GM19023 (cell line): ENCODE measurements at regions not wholly inside any gene's neighbourhood (a gene's known extent, or its start where the extent isn't known, plus 50 kb on each side); places are given as distances from the start of the nearest gene placed in this dataset.

ENCODE experiments used
- ATAC-seq: cut with Tn5 transposase; IDR thresholded peaks from one replicate; pipeline ENCODE4 v1.9.1; 2021; ENCODE audit warnings: mild to moderate bottlenecking, moderate library complexity; ENCODE audit not compliant: unreplicated experiment

DNA sequence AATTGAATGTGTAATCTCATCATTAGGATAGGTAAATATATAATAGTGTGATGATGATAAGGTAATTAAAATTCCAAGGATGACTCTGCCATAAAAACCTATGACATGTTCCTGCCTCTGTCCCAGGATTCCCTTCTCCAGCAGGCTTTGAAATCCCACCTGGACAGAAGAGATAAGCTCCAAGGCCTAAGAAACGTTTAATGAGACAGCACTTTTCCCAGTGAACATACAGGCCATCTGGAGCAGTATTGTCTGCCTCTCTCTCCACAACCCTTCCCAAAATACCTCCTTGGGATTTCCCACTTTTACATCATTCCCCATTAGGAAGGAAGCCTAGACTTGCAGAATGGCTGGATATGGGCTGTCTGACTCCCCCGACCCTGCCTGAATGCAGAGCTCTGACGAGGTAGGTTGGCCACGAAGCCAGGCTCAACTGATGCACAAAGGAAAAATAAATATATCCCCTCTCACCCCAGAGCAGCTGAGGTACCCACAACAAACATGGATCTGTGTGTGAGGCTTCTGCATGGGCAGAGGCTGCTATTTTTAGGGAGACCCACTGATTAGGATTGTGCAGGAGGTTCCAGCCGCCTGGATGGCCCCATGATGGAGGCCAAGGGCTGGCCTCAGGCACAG, 71.0 kb downstream of the TMPRSS5 start:
- ATAC-seq, result no peak

DNA sequence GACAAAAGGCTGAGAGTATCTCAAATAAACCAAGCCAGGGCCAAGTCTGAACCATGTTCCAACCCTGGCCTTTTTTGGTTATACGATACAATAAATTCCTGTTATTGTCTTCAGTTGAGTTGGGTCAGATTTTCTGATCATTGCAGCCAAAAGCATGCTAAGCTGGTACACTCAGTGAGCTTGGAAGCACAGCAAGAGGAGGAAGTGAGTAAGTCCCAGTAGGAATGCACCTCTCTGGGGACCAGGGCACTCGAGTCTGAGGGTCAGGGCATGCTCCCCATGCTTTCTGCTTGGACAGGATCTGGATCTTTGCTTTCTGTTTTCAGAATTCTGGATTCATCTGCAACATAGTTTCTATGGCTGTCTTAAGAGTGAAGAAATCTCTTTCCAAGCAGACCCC, 73.1 kb downstream of the TMPRSS5 start:
- no peak for ATAC-seq

DNA sequence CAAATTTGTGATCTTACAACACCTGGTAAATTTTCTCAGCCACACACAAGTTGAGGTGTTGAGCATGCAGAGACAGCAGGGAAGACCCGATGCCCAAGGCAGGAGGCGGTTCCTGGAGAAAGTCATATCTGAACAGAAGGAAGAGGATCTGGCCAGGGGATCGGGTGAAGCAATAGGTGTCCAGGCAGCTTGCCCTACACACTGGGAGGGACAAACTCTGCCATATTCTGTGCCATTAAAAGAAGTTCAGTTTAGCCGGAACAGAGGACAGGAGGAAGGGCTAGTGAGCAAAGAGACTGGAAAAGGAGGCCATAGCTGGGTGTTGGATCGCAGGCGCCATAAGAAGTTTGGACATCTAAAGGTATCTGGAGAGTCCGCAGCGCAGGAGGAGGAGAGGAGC, 76.5 kb downstream of the TMPRSS5 start:
- no peak for ATAC-seq

DNA sequence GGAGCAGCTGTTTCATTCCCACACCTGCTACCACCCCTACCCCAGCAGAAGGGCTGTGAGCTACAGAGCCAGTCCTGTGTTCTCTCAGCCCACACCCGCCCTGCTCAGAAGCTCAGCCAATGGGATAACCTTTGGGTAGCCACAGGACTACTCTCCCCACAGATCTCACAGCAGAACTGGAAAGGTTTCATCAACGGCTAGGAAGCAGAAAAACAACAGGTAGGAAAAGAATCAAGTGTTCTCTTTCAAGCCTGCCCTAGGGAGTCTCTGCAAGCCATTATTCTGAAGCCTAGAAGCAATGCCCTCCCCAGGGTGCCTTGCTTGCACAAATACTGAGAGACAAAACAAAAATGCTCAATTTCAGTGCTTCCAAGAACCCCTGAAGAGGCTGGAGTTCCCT, 77.2 kb downstream of the TMPRSS5 start:
- no peak for ATAC-seq

DNA sequence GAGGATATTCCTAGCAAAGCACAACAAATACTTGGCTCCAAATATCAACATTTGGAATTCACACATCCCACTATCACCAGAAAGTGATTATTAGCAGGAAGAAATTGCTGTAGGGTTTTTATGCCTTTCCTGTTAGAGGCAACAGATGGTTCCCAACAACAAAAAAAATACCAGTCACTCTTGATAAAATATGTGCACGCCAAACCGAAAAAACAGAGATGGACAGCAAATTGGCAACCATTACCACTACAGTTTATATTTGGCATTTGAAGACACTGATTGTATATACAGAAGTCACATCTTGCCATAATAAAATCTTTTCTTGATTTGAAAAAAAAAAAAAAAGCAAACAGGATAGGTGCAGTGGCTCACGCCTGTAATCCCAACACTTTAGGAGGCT, 78.2 kb downstream of the TMPRSS5 start:
- no peak for ATAC-seq

DNA sequence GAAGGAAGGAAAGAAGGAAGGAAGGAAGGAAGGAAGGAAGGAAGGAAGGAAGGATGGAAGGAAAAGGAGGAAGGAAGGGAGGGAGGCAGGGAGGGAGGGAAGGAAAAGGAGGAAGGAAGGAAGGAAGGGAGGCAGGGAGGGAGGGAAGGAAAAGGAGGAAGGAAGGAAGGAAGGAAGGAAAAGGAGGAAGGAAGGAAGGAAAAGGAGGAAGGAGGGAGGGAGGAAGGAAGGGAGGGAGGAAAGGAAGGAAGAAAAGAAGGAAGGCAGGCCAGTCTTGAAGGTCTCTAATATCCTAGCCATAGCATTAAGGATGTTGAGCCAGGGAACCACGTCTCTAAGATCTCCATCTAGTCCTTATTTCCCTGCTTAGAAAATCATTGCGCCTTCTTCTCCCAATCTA, 78.8 kb downstream of the TMPRSS5 start:
- ATAC-seq, result no peak

DNA sequence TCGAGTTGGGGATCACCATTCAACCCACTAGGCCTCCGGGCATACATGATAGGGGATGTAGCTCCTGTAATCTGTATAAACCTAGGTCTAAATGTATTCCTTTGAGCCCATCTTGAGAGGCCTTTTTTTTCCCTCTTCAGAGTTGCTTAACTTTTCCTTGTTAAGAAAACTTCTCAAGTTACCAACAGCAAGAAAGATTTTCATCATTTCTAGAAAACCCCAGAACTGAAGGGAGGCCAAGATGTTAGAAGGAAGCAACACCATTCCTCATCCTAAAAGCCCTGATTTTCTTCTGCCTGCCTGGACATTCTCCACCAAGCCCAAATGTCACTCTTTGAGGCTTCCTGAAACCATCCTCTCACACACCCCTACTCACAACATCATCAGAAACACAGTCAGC, 79.4 kb downstream of the TMPRSS5 start:
- no peak for ATAC-seq

DNA sequence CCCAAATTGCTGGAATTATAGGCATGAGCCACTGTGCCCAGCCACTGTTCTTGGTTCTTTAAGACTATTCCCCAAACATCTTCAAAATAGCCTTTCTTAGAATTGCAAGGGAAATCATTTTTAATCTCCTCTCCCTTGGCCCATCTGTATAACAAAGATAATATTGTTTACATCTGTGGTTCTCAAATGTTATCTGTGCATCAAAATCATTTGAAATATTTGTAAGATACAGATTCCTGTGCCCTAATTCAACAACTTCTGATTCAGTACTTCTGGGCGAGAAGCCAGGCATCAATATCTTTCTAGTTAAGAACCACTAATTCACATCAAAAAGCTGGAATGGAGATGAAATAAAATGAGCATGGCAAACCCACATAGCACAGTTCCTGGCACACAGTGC, 83.0 kb downstream of the TMPRSS5 start:
- no peak for ATAC-seq

DNA sequence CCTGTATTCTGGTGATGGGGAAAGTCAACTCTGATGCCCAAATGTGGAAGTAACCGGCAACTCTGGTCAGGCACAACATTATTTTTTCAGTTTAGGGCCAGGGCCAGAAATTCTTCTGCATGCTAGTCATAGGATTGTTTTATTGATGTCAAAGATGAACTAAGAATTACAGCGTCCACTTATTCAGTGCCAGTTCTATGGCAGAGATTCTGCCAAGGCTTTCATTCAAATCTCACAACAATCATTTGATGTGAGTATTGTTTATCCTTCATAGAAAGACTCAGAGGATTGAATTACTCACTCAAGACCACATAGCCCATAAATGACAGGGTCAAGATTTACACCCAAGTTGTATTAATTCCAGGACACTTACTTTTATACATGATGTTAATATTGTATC, 87.7 kb downstream of the TMPRSS5 start:
- ATAC-seq, result no peak

DNA sequence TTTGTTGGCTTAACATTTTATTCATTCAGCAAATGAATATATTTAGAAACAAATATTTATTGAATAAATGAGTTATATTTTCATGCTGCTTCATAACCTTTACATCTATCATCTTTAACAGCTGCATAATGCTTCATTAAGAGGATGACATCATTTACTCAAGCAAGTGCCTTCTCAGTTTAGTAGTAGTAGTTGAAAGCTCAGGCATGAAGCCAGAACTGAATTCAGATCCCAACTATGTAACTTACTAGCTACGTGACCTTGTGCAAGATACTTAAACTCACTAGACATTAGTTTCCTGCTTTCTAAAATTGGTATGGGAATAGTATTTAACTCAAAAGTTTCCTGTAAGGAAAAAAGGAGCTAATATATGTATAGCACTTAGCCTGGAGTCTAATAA, 90.3 kb downstream of the TMPRSS5 start:
- ATAC-seq, result no peak

DNA sequence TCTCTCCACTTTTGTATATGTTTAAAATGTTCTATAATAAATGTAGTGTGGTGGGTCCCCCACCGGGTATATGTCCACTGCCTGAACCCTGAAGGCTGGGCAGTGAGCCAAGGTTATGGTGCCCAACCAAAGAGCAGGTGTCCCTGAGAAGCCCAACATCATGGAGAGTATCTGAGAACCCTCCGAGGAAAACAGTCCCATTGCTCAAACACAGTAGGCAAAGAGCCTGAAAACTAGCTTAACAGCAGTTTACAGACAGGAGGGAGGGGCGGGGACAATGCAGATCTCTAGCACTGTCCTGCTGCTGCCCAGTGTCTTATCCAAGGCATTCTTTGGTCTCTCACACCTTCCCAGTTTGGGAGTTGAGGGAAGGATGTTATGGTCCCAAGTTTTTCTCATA, 91.0 kb downstream of the TMPRSS5 start:
- ATAC-seq, result no peak

DNA sequence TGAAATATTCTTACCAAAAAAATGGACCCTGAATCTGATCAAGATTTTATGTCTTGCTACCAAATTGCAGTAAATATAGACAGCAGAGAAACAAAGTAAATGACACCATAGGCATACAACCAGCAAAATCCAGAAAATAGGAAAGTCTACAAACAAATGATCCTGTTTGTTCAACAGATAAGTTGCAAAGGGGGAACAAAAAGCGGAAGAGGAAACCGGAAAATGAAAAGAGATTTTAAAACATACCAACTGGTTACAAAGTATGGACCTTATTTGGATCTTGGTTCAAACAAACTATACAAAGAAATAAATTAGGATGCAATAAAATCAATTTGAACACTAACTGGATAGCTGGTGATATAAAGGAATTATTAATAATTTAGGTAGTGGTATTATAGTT, 92.0 kb downstream of the TMPRSS5 start:
- ATAC-seq, result no peak

DNA sequence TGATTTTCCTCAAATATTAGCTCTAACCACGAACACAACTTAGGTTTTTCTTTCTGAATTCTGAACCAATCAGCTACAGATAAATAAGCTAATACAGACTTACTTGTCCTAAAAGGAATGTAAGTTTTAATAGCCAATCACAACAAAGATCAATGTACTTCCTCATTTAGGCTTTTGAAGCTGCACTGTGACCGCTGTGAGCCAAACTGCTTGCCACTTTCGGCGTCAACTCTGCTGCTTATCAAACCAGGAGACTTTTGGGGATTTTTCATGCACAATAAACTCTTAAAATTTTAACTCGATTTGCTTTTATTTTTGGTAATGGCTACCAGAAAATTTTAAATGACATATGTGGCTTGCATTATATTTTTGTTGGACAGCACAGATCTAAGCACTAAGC, 92.5 kb downstream of the TMPRSS5 start:
- ATAC-seq, result no peak

DNA sequence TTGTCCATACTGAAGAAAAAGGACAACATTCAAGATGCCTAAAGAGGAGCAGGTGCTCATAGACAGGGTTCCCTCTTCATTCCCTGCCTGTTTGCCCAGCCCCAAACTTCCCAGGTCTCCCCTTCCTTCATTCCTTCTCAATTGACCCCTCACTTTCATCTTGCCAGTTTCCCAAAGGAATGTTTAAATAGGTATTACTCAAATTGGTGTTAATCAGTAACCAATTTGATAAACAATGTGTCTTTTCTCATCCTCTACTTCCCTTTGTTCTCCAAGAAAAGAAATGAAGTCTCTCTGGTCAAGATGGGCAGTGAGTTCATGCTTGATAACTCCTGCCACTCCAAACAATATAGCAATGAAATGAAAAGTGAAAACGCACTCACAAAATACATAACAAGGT, 101.9 kb downstream of the TMPRSS5 start:
- no peak for ATAC-seq

DNA sequence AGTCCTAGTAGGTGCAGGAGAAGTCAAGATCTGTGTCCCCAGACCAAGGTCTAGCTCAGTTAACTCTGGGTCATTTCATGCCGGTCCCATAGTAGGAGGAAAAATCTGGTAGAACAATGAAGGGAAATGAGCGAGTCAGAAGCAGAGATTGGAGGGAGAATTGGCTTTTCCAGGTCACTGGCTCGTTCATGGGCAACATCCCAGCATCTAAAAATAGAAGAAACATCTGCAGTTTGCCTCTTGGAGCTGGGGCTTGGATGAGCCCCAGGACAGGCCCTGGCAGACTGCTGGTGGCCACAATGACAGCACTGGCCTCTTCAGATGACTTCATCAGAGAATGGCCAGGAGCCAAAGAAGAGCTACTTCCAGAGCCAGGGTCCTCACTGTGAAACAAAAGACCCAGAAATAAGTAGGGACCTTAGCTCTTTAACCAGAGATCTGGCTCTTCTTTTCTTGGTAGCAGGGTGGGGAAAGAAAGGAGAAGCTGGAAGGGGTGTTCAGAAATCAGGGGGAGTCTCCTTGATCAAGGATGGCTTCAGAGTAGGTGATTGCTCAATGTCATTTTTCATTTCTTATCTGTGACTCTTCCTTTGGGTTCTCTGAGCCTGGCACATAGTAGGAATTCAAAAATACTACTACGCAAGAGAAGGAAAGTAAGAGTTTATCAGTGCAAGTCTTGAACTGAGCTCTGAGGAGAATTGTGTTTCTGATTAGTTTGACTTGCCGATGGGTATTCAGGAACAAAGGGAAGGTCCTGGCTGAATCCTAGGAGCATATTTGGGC, 102.6 kb downstream of the TMPRSS5 start:
- ATAC-seq, result no peak

DNA sequence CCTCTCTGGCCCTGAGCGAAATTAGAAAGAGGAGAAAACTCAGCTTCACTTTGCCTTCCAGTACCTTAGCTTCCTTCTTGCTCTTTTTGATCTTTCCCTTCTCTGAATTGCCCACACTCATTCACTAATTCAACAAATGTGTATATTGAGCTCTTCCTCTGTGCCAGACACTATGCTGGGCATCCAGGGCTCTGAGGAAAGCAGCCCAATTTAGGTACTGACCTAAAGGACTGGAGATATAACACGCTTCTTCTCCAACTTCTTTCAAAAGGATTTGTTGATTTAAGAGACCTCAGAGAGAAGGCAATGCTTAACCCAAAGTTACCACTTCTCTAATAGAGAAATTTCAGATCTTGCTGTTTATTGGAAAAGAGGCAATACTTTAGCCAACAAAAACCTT, 103.6 kb downstream of the TMPRSS5 start:
- ATAC-seq, result no peak

DNA sequence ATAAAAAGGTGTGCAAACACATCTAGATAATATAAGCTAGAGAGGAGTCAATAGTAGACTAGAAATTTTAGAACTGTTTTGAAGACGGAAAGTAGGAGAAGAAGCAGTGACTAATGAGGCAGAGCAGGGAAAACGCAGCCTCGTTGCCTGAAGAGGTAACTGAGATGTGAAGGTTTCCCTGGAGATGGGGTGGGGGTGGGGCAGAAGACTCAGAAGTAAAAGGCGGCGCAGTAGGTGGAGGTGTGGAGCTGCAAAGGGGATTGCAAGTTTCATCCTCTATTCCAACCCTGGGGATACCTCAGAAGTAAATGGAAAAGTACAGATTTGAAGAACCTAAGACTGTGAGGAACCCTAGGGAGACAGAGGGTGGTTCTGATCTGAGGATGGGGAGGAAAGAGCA, 109.5 kb downstream of the TMPRSS5 start:
- no peak for ATAC-seq

DNA sequence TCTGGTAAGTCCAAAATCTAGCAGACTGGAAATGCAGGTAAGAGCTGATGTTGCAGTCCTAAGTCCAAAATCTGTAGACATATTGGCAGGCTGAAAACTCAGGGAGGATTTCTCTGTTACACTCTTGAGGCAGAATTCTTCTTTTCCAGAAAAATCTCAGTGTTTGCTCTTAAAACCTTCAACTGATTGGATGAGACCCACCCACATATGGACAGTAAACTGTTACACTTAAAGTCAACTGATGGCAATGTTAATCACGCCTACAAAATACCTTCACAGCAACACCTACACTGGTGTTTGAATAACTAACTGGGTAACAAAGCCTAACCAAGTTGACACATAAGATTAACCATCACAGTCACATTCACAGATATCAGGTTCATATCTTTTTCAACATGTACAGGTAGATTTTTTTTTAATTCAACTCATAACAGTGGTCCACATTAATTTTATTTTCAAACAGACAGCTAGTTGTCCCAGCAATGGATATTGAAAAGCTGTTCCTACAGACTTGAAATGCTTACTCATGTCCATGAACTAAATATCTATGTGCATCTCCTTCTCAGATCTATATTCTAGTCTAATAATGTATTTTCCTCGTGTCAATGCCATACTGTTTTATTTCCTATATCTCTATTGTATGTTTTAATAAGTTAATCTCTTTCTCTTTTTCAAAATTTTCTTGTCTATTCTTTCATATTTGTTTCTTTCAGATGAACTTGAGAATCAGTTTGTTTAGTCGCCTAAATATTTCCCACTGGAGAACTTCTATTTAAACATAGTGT, 110.1 kb downstream of the TMPRSS5 start:
- no peak for ATAC-seq

DNA sequence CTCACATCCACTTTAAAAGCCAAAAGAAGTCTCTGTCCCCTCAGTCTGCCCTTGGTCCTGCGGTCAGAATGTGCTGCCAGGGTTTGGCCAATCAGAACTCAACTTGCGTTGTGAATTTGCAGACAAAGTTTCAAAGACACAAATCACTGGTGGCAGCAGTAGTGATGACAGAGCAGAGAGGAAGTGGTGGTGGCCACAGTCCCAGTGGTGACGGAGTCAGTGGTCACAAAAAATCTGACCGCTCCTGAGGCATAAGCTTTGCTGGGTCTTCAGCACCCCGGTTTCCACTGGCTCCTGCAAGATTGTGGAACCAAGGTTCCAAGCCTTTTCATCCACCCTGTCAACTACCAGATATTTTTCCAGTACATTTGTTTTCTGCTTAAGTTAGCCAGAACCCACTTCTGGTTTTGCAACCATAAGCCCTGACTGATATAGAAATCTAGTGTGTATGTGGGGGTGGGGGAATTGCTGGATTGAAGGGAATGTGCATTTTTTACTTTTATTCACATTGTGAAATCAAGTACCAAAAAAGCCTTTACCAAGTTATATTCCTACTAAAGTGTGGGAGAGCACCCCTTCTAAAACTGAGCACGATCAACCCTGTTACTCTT, 112.3 kb downstream of the TMPRSS5 start:
- peak; percentile 87 for ATAC-seq

DNA sequence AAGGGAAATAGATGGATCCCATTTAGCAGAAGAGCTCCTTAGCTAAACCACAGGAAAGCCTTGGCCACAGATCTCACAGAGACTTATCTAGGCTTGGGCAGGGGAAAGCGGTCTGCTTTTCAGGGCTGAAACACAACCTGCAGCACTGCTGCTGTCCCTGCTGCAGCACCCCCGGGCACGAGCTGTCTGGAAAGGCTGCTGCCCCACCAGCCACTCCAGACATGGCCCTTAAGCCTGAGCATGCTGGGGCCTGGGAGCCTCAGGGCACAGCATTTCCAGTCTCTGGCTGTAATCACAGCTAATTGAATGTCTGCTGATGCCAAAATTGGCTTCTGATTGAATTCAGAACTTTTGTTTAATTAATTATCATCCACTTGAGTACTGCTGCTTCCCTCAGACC, 115.0 kb downstream of the TMPRSS5 start:
- no peak for ATAC-seq

DNA sequence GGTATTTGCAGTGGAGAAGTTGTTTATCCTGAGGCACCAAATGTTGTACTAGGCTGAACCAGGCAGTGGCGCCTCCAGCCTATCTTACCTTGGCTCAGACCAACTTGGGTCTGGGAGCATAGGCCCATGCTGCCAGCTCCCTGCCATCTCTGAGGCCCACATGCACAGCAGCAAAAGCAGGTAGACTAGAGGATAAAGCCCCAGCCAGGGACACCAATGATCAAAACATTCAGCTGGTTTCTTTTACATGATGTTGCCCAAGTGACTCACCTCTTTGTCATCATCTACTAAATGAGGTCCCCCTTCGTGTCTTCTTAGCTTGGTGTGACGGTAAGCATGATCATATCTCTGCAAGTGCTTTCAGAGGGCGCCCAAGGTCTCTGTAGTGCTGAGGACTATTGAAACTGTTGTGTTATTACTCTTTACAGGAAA, 112.1 kb upstream of the DRD2 start:
- peak; percentile 89 for ATAC-seq

DNA sequence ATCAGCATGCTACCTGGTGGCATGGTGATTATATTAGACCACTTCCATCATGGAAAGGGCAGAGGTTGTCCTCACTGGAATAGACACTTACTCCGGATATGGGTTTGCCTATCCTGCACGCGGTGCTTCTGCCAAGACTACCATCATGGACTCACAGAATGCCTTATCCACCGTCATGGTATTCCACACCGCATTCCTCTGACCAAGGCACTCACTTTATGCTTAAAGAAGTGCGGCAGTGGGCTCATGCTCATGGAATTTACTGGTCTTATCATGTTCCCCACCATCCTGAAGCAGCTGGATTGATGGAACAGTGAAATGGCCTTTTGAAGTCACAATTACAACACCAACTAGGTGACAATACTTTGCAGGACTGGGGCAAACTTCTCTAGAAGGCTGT, 109.2 kb upstream of the DRD2 start:
- no peak for ATAC-seq
